ENCODE measurements at regions not wholly inside any gene's neighbourhood (a gene's known extent, or its start where the extent isn't known, plus 50 kb on each side); places are given as distances from the start of the nearest gene placed in this dataset.

DNA sequence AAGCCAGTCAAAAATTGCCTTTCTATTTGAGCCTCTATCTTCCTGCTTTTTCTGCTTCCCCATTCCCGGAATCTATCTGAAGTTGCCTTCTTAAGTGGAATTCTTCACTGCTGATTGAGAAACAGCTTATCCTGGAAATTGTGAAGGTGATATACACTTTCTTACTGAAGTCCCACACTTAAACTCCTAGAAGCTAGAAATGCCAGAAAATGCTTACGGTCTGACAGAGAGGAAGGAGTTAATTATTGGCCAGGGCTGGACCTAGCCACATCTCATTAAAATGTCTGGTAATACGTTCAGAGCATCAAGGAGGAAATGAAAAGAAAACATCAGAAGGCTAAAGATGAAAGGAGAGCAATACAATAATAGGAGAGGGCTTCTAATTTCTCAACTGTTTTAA is 292.5 kb upstream of the SNX7 start:
- TF ChIP-seq, protein P1, sequence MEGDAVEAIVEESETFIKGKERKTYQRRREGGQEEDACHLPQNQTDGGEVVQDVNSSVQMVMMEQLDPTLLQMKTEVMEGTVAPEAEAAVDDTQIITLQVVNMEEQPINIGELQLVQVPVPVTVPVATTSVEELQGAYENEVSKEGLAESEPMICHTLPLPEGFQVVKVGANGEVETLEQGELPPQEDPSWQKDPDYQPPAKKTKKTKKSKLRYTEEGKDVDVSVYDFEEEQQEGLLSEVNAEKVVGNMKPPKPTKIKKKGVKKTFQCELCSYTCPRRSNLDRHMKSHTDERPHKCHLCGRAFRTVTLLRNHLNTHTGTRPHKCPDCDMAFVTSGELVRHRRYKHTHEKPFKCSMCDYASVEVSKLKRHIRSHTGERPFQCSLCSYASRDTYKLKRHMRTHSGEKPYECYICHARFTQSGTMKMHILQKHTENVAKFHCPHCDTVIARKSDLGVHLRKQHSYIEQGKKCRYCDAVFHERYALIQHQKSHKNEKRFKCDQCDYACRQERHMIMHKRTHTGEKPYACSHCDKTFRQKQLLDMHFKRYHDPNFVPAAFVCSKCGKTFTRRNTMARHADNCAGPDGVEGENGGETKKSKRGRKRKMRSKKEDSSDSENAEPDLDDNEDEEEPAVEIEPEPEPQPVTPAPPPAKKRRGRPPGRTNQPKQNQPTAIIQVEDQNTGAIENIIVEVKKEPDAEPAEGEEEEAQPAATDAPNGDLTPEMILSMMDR (IDR thresholded peaks at IDR 0.05), result no peak
- no peak for TF ChIP-seq POLR2A (IDR thresholded peaks at IDR 0.05)

Measured in adrenal gland (tissue), 5 donors.